HG03135 (cell line): ENCODE measurements at regions not wholly inside any gene's neighbourhood (a gene's known extent, or its start where the extent isn't known, plus 50 kb on each side); places are given as distances from the start of the nearest gene placed in this dataset.
"Not testable (repeated sequence)": the region's sequence is repeated elsewhere in the genome, so short reads cannot be mapped to it uniquely, and the experiment has no call there.

Source experiments
- ATAC-seq: cut with Tn5 transposase; IDR thresholded peaks from one replicate; pipeline ENCODE4 v1.9.1; 2021; ENCODE audit warnings: mild to moderate bottlenecking, moderate library complexity; ENCODE audit not compliant: unreplicated experiment

DNA sequence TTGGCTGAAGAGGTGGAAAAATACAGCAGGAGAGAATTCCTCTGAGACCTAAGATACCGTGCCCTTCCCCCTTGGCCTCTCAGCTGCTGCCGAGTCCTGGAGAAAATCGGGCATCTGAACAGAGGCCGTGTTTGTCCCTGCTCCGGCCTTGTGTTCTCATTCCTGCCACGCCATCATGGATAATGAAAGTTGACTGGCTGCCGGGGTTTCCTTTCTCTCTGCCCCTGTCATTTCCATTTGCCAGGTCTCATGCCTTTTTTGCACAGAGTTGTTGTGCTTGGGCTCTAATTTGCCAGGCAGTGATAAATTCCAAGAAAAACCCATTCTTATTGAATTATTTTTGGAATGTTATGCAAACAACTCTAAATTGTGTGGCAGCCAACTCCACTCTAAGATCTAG, 496.9 kb upstream of the TNP1 start:
- no peak for ATAC-seq

DNA sequence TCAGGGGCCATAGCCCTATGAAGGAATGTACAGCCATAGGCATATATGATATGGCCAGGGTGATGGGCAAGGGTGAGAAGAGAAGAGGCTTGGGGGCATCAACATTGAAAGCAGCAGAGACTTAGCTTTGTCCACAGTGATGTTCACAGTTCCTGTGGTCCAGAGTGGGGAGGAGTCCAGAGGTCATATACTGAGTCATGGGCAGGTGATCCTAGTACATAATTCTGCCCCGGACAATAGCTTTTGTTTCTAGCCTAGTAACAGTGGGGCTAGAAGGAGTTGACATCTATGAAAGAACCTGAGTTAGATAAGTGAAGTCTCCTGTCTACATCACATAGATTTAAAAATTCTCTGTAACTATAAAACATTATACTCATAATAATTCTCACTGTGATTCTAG, 496.3 kb upstream of the TNP1 start:
- no peak for ATAC-seq

DNA sequence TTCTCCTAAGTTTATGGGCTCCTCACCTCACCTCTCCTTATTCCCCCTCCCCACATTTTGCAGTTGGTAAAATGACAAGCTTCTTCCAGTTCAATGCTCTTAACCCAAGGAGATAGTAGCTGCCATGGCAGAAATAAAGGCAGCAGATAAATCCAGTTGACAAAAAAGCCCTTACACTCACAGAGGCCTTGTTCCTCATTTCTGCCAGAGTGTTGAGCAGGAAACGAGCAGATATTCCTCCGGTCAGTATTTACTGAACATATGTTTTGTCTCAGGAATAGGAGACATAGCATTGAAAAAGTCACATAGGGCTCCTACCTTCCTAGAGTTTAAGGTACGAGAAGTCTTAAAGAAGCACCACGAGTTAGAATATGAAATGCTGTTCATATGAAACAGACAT, 493.7 kb upstream of the TNP1 start:
- ATAC-seq, result no peak

DNA sequence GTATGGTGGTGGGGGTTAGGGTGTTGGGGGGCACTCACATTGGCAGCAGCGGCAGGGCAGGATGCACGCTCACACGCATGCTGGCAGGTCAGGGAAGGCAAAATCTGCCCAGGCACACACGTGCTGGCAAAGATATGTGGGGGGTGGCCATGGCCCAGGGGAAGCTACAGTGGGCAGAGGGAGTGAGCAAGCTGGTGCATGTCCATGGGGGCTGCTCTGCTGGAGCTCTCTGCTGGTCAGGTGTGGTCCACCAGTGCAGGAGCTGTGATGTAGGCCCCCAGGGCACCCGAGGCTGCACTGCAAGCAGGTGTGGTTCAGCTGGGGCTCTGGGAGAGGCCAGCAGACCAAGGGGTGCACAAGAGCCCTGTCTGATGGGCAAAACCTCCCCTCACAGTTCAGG, 491.5 kb upstream of the TNP1 start:
- no peak for ATAC-seq

DNA sequence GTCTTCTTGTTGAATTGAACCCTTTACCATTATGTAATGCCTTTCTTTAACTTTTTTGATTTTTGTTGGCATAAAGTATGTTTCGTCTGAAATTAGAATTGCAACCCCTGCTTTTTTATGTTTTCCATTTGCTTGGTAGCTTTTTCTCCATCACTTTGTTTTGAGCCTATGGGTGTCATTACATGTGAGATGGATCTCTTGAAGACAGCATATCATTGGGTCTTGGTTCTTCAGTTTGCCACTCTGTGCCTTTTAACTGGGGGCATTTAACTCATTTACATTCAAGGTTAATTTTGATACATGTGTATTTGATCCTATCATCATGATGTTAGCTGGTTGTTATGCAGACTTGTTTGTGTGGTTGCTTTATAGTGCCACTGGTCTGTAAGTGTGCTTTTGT, 489.4 kb upstream of the TNP1 start:
- ATAC-seq, result no peak

DNA sequence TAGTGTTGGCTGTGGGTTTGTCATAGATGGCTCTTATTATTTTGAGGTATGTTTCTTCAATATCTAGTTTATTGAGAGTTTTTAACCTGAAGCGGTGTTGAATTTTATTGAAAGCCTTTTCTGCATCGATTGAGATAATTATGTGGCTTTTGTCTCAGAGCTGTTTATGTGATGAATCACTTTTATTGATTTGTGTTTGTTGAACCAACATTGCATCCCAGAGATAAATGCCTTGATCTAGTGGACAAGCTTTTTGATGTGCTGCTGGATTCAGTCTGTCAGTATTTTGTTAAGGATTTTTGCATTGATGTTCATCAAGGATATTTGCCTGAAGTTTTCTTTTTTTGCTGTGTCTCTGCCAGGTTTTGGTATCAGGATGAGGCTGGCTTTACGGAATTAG, 487.8 kb upstream of the TNP1 start:
- not testable (repeated sequence) for ATAC-seq

DNA sequence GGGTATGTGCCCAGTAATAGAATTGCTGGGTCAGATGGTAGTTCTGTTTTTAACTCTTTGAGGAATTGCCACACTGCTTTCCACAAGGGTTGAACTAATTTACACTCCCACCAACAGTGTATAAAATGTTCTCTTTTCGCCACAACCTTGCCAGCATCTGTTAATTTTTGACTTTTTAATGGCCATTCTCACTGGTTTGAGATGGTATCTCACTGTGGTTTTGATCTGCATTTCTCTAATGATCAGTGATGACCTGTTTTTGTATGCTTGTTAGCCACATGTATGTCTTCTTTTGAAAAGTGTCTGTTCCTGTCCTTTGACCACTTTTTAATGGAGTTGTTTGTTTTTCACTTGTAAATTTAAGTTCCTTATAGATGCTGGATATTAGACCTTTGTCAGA, 486.2 kb upstream of the TNP1 start:
- ATAC-seq, result not testable (repeated sequence)

DNA sequence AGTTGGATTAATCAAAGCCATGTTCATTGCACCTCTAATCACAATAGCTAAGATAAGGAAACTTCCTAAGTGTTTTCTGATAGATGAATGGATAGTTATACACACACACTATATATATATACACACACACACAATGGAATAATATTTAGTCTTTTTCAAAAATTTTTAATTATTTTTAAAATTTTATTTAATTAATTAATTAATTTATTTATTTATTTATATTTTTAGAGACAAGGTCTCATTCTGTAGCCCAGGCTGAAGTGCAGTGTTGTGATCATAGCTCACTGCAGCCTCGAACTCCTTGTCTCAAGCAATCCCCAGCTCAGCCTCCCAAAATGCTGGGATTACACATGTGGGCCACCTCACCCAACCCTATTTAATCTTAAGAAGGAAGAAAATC, 481.0 kb upstream of the TNP1 start:
- no peak for ATAC-seq

DNA sequence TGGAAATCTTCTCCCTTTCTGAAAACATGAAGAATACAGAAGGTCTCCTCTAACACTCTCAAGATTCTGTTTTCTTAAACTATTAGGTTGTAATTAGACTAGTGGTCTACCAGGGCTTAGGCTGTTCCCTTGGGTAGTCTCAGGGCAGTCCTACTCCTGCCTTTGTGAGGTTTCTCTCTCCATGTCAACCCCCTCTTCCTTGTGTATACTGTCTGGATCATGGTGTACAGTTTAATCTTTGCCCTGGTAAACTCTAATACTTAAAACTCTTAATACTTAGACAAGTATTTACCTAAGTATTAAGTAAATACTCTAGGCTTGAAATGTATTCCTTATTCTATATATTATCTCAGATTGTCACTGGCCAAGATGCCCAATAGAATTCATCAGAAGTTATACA, 480.3 kb upstream of the TNP1 start:
- ATAC-seq, result no peak

DNA sequence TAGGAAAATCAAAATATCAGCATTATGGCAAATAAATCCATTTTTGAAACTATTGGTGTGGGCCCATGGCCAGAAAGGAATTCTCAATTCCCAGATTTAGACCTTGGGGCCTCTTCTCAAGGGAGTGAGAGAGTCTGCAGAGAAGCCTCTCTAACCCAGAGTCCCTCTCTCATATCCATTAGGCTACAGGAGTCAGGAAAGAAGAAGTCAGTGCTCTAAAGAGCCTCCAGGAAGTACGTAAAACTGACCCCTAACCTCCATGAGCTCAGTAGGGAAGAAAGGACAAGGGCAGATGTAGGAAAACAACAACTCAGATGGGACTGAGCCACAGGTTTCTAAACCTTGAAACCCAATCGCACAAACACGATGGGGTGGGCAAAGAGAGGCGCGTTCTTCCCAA, 479.9 kb upstream of the TNP1 start:
- no peak for ATAC-seq

DNA sequence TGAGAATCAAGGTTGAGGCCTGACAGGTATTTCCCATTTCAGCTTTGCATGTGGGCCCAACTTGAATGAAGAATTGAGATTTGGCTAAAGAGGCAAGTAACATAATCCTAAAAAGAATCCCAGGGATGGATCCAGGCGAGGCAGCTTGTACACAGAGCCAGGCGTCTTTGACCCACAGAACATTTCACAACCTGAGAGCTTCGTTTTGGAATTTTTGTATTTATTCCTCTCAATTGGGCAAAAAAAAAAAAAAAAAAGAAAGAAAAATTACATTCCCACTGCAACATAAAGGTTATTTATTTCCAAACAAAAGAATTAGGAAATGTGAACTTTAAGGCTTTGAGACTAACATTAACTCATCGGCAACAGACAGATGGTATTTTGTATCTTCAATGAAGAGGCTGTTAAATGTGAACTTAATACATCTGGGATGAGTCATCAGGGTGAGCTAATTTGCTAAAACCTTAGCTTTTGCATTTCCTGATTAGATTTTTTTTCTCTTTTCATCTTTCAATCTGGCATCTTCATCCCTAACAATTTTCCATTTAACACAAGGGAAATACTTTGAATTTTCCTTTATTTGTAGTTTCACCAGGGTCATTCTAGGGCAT, 478.5 kb upstream of the TNP1 start:
- ATAC-seq, result no peak

DNA sequence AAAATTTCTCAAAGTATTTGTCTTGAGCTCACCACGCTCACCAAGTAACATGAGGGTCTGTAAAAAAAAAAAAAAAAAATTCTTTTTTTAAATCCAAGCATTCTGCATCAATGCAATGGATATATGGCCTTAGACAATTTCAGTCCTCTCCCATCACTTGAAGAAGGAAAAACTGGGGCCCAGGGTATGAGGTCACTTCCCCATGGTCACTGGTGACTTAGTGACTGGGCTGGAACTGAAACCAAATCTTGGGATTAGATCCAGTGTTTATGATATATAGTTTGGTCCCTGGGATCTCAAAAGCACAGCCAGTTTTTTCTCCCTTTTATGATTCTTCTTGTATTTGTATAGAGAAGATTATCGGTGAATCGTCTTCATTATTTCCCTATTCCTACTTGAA, 477.9 kb upstream of the TNP1 start:
- ATAC-seq, result no peak

DNA sequence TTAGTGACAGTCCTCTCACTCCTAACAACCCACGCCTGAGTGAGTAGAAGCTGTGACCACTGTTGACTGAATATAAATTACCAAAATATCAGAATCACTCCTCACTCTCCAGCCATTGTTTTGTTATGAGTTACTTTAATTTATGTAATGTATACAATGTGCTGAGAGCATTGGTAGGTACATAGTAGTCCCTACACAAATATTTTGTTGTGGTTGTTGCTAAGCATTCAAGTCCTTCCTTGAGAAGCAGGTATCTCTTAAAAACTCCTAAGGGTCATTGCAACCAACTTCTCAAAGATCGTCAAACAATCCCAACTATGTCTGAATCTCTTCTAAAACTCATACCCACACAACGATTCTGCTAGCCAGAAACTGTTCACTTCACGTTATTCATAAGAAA, 476.8 kb upstream of the TNP1 start:
- ATAC-seq, result no peak

DNA sequence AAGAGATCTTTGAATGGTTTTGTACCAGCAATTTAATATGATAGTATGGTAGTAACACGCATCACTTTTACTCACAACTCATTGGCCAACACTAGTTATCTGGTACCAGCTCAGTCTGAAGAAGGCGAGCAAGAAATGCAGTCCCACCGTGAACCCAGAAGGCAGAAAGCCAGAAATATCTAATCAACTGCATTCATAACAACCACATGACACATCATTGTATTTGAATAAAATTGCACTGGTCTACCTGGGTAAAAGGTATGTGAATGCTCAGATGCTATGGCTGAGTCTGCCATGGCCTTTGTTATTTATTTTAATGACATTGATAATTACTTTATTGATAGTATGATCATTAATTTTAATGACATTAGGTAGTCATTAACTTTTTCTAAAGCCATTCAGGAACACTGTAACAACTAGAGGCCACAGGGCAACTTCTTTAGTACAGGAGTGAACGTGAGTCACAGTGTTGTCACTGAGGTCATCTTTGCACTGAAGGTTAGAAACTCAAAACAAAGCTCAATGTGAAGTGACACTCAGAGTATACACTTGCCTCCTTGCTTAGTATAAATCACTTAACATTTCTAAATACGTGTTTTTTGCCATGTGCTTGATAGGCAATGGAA, 475.6 kb upstream of the TNP1 start:
- no peak for ATAC-seq

DNA sequence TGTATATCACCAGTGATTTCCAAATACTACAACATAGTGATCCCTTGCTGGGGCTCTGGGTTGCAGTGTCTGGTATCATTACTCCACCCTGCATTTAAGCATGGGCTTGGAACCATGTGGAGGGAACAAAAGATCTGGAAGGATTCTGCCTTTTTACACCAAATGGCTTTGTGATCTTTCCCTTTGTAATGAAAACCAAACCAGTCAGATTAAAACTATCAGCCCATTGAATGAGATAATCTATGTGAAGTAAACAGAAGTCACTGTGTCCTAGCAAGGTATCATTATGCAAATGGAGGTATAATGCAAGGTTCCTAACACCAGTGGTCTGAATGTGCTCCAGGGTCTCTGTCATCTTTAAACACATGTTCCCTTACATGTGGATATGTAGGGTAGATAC, 474.7 kb upstream of the TNP1 start:
- no peak for ATAC-seq

DNA sequence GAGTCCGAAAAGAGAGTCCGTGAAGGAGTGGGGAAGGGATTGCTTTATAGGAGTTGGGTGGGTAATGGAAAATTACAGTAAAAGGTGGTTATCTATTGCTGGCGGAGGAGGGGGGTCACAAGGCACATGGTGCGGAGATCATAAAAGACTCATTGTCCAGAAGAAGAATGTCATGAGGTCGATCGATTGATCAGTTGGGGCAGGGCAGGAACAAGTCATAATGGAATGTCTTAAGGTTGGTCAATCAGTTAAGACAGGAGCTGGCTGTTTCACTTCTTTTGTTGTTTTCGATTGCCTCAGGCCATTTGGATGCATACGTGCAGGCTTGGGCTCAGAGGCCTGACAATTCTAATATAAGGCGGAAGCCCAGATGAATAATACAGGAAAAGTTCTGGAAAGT, 473.0 kb upstream of the TNP1 start:
- ATAC-seq, result no peak

DNA sequence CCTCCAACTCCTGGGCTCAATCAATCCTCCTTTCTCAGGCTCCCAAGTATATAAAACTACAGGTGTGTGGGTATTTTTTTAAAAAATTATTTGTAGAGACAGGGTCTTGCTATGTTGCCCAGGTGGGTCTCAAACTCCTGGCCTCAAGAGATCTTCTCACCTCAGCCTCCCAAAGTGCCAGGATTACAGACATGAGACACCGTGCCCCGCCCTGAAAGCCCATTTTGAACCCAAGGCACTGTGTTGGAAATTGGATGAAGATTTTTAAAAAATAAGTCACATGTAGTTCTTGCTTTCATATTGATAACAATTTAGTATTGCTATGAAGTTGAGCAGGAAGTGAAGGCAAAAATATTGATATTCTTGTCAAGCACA, 472.5 kb upstream of the TNP1 start:
- ATAC-seq, result no peak

DNA sequence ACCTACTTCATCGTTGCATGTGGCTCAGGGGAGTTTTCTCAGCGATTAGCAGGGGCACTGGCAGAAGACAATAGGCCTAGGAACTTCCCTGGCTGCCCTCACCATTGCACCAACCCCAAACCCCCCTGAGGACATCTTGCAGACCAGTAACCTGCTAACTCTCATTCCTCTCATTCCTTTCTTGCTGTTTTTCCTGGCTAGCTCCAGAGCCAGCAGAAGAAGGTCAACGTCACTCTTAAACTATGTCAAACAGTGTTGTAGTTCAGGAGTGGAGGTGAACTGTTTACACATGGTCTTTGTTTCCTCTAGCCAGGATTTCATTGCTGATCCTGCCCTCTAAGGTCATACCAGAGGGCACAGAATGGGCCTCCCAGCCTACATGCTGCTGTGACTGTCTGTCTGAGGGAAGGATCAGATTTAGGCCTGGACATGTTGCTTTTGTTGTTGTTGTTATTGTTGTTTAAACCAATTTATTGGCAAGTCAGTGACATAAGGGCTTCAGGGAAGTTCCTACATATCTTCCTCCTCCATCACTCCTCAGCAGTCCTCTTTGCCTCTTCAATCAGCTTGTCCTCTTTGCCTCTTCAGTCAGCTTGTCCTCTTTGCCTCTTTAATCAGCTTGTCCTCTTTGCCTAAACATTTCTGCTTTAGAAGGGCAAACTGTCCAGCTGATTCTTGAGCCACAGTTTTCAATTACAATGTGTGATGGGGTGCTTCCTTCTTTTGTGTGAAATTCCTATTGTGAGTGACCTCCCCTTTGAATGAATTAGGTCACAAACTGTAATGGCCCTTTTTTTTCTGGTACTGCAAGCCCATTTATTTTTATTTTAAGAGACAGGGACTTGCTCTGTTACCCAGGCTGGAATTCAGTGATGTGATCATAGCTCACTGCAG, 471.9 kb upstream of the TNP1 start:
- no peak for ATAC-seq

DNA sequence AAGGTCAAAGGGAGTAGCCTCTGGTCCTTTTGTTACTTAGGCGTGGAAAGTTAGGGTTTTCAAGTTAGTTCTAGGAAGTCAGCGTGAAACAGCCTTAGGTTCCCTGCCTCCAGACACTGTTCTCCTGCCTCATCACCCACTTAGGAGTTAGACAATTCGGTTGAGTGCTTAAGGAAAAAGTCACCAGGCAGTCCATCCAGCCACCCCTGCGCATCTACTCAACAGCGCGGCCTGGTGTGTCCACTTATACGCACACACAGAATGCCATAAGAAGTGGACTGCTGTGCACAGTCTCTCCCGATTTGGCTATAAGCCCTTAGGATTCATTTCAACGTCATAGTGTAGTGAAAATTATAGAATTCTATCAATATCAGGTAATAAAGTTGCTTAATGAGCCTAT, 470.8 kb upstream of the TNP1 start:
- no peak for ATAC-seq

DNA sequence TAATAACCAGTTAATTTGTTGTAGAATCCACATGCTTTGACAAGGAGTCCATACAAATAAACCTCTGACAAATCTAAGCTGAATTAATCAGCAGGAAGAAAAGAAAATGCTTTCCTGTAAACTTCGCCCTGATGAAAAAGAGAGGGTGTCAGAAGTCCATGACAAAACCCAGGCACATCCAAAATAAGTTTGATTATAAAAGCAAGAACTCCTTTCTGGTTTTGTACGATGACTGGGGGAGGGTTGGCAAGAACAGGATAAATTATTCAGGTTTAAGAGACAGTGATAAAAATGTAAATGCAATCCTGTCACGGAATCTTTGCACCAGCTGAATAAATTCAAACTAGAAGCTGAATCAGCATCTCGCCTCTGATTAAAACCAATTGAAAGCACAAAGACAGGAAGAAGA, 469.2 kb upstream of the TNP1 start:
- ATAC-seq, result no peak

DNA sequence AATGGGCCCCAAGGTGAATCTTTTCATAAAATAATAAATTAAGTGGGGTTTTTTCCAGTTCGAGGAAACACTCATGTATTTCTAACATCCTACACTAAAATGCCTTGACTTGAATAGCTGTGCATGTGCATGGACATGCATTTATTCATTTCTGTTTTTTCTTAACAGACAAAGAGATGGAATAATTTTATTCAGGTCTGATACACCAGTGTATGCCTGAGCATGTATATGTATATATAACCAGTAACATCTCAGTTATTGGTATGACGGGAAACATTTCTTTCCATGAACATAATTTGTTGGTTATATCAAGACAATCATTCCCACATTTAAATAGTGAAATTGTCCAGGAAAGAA, 468.7 kb upstream of the TNP1 start:
- ATAC-seq, result no peak

DNA sequence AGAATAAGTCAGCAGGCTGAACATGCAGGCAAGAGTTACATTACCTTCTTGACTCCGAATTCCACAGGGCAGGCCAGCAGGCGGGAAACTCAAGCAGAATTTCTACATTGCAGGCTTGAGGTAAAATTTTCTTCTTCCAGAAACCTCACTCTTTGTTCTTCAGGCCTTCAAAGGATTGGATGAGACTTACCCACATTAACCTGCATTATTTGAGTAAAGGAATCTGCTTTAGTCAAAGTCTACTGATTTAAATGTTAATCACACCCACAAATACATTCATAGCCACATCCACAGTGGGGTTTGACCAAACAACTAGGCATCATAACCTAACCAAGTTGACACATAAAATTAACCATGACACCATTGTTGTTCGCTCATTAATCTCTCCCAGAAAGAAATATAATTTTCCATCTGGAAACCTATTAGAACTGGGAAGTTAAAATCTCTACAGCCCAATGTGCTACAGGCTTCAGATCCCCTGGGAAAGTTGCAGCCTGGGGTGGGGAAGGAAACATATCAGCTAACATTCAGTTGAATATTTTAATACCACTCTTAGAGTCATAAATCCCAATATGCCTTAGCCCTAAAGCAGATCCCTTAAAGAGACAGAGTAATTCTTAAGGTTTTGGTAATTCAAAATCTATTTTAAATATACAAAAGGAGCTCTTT, 468.2 kb upstream of the TNP1 start:
- ATAC-seq, result no peak
